ENCODE measurements at regions not wholly inside any gene's neighbourhood (a gene's known extent, or its start where the extent isn't known, plus 50 kb on each side); places are given as distances from the start of the nearest gene placed in this dataset.

GRCh38 chr22:46092011-46092410, 58.3 kb upstream of the PPARA start:
- no peak for DNase-seq

- no peak for DNase-seq
These were observed 57.5 kb upstream of the PPARA start for GRCh38 chr22:46092670-46093410.

- no peak for DNase-seq
These were observed 56.5 kb upstream of the PPARA start for GRCh38 chr22:46093796-46094195.

GRCh38 chr22:46094676-46095075, 55.6 kb upstream of the PPARA start:
- no peak for DNase-seq

GRCh38 chr22:46096051-46096450, 54.3 kb upstream of the PPARA start:
- DNase-seq: no peak

- no peak for DNase-seq
These were observed 53.6 kb upstream of the PPARA start for GRCh38 chr22:46096706-46097230.

- no peak for DNase-seq
These were observed 52.9 kb upstream of the PPARA start for GRCh38 chr22:46097268-46097900.

- peak; percentile 67 for DNase-seq
These were observed 51.5 kb upstream of the PPARA start for GRCh38 chr22:46098525-46099475.

- no peak for DNase-seq
These were observed 50.6 kb upstream of the PPARA start for GRCh38 chr22:46099740-46100139.

- no peak for DNase-seq
These were observed 49.8 kb upstream of the PPARA start for GRCh38 chr22:46100401-46101105.
